ENCODE measurements at regions not wholly inside any gene's neighbourhood (a gene's known extent, or its start where the extent isn't known, plus 50 kb on each side); places are given as distances from the start of the nearest gene placed in this dataset.

DNA sequence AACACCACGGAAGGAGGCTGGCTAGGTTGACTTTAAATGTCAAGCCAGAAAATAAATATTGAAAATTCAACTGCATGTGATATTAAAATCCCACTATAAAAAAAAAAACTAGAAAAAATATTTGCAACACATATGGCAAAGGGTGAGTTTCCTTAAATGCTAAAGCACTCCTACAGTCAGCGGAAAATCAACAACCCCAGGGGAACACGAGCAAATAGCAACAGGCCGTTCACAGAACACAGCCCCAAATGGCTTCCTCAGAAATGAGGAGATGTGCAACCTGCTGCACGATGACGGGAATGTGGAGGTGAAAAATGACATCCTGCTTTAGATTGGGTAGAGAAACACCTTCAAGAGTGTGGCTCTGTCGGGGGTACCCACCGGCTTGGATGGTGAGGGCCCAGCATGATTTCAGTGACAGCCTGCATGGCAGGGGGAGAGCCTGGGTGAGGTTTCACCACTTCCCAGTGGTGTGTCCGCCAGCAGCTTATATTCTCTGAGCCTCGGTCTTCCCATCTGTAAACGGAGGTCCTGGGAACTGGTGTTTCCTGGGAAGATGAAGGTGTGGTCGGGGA, 157.9 kb upstream of the GLI2 start:
- H3K79me2 ChIP-seq (ENCODE audit: insufficient read depth, low read length) = no peaks in the 10 kb centered on the region
- no peak overlapping the region for H4K91ac ChIP-seq (ENCODE audit: insufficient read length, low read depth, low read length)
- no peak overlapping the region for H2BK20ac ChIP-seq (ENCODE audit: low read depth, low read length, poor library complexity, severe bottlenecking)
- no peak overlapping the region for H3K9ac ChIP-seq (ENCODE audit: extremely low read depth, insufficient read length, low read length)
- H4K20me1 ChIP-seq (ENCODE audit: control insufficient read depth, insufficient read depth, insufficient read length) = no peaks in the 10 kb centered on the region
- H3K14ac ChIP-seq (ENCODE audit: insufficient read depth, low read length) = no peak overlapping the region
- peaks cover 17% of the 10 kb centered on the region; the same call in 1 of the 2 replicates for H3K27me3 ChIP-seq (ENCODE audit: insufficient read depth, low read length)
- no peak overlapping the region for H3K27ac Mint-ChIP-seq
- H3K4me1 Mint-ChIP-seq = peaks cover 27 to 42% of the 10 kb centered on the region in 2 experiments
- H3K36me3 Mint-ChIP-seq (ENCODE audit: insufficient read depth in 1 of 3, low read depth in 3 of 3) = no peaks in the 10 kb centered on the region
- peaks cover 96% of the 10 kb centered on the region for H3K27me3 Mint-ChIP-seq (ENCODE audit: low read depth)
- H3K23me2 ChIP-seq (ENCODE audit: insufficient read length, low read depth, low read length, poor library complexity, severe bottlenecking) = no peaks in the 10 kb centered on the region
- H3K4me3 Mint-ChIP-seq = no peak overlapping the region
- H3K56ac ChIP-seq (ENCODE audit: insufficient read length, low read depth, low read length) = no peak overlapping the region
- H2BK15ac ChIP-seq (ENCODE audit: low read depth, low read length) = no peak overlapping the region
- no peak overlapping the region for H3T11ph ChIP-seq (ENCODE audit: low read length)
- H3K27ac ChIP-seq (ENCODE audit: insufficient read length, low read depth, low read length) = no peak overlapping the region
- DNase-seq = no peak
- no CpG with 5 or more reads among the region's 12 CpGs for WGBS (ENCODE audit: extremely low coverage, insufficient read length, low lambda C conversion rate)
- H2AFZ ChIP-seq (ENCODE audit: low read length) = no peak overlapping the region
- H3K4ac ChIP-seq (ENCODE audit: low read depth, low read length) = no peak overlapping the region
- no peak overlapping the region for H4K8ac ChIP-seq (replicated peaks; ENCODE audit: insufficient read length, low read depth, low read length)
- H3K9me3 ChIP-seq (ENCODE audit: control insufficient read depth, low read depth, low read length) = no peaks in the 10 kb centered on the region
- no peaks in the 10 kb centered on the region for H3K79me1 ChIP-seq (ENCODE audit: insufficient read depth, low read depth, low read length, poor library complexity, severe bottlenecking)
- H3K4me2 ChIP-seq (ENCODE audit: insufficient read depth, insufficient read length, low read length) = no peak overlapping the region
- no peaks in the 10 kb centered on the region for H3K4me1 ChIP-seq (ENCODE audit: insufficient read depth, low read length)
- no peak overlapping the region for H2BK12ac ChIP-seq (ENCODE audit: insufficient read length, low read depth, low read length)
- TF ChIP-seq, protein P1, sequence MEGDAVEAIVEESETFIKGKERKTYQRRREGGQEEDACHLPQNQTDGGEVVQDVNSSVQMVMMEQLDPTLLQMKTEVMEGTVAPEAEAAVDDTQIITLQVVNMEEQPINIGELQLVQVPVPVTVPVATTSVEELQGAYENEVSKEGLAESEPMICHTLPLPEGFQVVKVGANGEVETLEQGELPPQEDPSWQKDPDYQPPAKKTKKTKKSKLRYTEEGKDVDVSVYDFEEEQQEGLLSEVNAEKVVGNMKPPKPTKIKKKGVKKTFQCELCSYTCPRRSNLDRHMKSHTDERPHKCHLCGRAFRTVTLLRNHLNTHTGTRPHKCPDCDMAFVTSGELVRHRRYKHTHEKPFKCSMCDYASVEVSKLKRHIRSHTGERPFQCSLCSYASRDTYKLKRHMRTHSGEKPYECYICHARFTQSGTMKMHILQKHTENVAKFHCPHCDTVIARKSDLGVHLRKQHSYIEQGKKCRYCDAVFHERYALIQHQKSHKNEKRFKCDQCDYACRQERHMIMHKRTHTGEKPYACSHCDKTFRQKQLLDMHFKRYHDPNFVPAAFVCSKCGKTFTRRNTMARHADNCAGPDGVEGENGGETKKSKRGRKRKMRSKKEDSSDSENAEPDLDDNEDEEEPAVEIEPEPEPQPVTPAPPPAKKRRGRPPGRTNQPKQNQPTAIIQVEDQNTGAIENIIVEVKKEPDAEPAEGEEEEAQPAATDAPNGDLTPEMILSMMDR (conservative IDR thresholded peaks at IDR 0.05) = no peak
- H4K5ac ChIP-seq (ENCODE audit: insufficient read length, low read depth, low read length) = no peak overlapping the region
- no peak overlapping the region for H2AK5ac ChIP-seq (ENCODE audit: insufficient read length, low read length)
- no peak overlapping the region for H3K18ac ChIP-seq (ENCODE audit: insufficient read length, low read depth, low read length)
- H3K23ac ChIP-seq (ENCODE audit: insufficient read length, low read depth, low read length) = no peak overlapping the region
- no peak overlapping the region for H2BK5ac ChIP-seq (ENCODE audit: insufficient read length, low read length)
- peaks cover 0 to under 1% of the 10 kb centered on the region in 2 experiments; a peak in 1 of 5 replicates for H3K9me3 Mint-ChIP-seq
- no peak overlapping the region for H2BK120ac ChIP-seq (ENCODE audit: low read depth, low read length, poor library complexity, severe bottlenecking)

All from H9 (cell line).